Ascending aorta (tissue), 2 donors: ENCODE measurements at regions not wholly inside any gene's neighbourhood (a gene's known extent, or its start where the extent isn't known, plus 50 kb on each side); places are given as distances from the start of the nearest gene placed in this dataset.
A peak's percentile ranks its signal among the peaks of the same experiment; 100 is the strongest.

Experiments
- DNase-seq, 2 donors: peaks; one replicate each; pipeline ENCODE4 v3.0.0-alpha.2; 2019; ENCODE audit warnings: low spot score in 2 of 2
- H3K27ac ChIP-seq, 2 donors: fragments of 200-600 bp; sonication (generic); one replicate each; pipeline ENCODE4 v1.5.1; 2016 to 2017; ENCODE audit warnings: mild to moderate bottlenecking in 1 of 2
- H3K27me3 ChIP-seq: fragments of 200-600 bp; sonication (generic); one replicate; pipeline ENCODE4 v1.5.1; 2017
- H3K36me3 ChIP-seq, 2 donors: fragments of 200-600 bp; sonication (generic); one replicate each; pipeline ENCODE4 v1.5.1; 2016
- H3K4me1 ChIP-seq, 2 donors: fragments of 200-600 bp; sonication (generic); one replicate each; pipeline ENCODE4 v1.5.1; 2016 to 2017; ENCODE audit warnings: mild to moderate bottlenecking in 1 of 2
- H3K4me3 ChIP-seq, 2 donors: fragments of 200-600 bp; sonication (generic); one replicate each; pipeline ENCODE4 v1.5.1; 2016 to 2017; ENCODE audit warnings: mild to moderate bottlenecking in 1 of 2
- H3K9me3 ChIP-seq, 2 donors: fragments of 200-600 bp; sonication (generic); one replicate each; pipeline ENCODE4 v1.5.1; 2016
- intact Hi-C: fragments of 100-400 bp; cut with DNase I; formaldehyde crosslinking; loops from one replicate; pipeline ENCODE4 v1.15.1; 2023
- TF ChIP-seq, protein P1 (sequence below), 3 experiments: fragments of 200-600 bp in 2 of 3; fragments of 450-650 bp in 1 of 3; sonication (generic) in 2 of 3; IDR thresholded peaks; one replicate each; pipeline ENCODE4 v1.5.1; 2016 to 2019; ENCODE audit warnings: antibody characterized with exemption in 3 of 3, mild to moderate bottlenecking in 1 of 3, moderate library complexity in 1 of 3

DNA sequence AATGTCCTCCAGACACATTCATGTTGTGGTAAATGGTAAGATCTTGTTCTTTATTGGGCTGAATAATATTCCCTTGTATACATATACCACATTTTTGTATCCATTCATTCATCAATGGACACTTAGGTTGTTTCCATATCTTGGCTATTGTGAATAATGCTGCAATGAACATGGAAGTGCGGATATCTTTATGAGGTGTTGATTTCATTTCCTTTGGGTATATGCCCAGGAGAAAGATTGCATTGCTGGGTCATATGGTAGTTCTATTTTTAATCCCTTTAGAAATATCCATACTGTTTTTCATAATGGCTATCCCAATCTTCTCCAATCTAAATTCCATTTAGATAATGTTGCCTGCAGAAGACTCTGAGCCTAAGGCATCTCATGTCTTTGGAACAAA is 78.0 kb upstream of the TNC start:
- intact Hi-C loops = no loop called here
- H3K27ac ChIP-seq = no peak overlapping the region
- DNase-seq = no peak
- H3K9me3 ChIP-seq = no peaks in the 10 kb centered on the region
- H3K4me1 ChIP-seq = no peaks in the 10 kb centered on the region
- H3K27me3 ChIP-seq = no peaks in the 10 kb centered on the region
- TF ChIP-seq, protein P1, sequence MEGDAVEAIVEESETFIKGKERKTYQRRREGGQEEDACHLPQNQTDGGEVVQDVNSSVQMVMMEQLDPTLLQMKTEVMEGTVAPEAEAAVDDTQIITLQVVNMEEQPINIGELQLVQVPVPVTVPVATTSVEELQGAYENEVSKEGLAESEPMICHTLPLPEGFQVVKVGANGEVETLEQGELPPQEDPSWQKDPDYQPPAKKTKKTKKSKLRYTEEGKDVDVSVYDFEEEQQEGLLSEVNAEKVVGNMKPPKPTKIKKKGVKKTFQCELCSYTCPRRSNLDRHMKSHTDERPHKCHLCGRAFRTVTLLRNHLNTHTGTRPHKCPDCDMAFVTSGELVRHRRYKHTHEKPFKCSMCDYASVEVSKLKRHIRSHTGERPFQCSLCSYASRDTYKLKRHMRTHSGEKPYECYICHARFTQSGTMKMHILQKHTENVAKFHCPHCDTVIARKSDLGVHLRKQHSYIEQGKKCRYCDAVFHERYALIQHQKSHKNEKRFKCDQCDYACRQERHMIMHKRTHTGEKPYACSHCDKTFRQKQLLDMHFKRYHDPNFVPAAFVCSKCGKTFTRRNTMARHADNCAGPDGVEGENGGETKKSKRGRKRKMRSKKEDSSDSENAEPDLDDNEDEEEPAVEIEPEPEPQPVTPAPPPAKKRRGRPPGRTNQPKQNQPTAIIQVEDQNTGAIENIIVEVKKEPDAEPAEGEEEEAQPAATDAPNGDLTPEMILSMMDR (IDR thresholded peaks at IDR 0.05) = no peak
- H3K36me3 ChIP-seq = no peaks in the 10 kb centered on the region
- no peak overlapping the region for H3K4me3 ChIP-seq

DNA sequence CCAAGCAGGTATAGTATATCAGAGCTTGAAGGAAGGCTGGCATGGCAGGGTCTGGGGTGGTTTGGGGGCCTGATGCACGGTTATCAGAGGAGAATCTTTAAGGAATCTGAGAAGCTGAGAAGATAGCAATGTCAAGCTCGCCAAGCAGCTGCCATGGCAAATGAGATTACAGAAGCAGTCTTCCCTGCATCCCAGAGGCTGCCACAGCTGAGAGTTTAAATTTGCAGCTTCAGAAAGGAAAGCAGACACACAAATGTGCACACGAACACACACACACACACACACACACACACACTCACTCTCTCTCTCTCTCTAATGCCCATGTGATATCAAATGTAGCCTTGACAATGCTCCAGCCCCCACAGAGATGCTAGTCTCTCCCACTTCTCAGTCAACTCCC is 79.0 kb upstream of the TNC start:
- Histone ChIP-seq H3K27me3 (no peaks in the 10 kb centered on the region), H3K9me3 (no peaks in the 10 kb centered on the region)

DNA sequence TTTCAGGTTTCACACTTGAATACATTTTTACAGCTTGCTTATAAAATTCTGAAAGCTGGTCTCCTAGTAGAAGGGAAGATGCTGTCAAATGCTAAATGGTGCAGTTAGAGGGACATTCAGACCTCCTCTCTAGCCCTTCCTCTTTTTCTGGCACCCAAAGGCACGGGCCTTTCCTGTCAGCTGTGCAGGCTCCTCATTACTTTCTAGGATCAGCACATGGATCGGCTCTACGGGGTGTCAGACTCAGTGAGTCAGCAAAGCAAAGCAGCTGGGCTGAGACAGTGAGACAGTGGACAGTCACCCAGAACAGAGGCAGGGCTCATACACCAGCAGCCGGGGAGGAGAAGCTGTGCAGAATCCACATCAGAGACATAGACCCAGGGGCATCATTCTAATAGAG is 80.0 kb upstream of the TNC start:
- TF ChIP-seq, protein P1 (IDR thresholded peaks at IDR 0.05) = no peak
- H3K4me3 ChIP-seq = no peak overlapping the region
- H3K27me3 ChIP-seq = no peaks in the 10 kb centered on the region
- no peaks in the 10 kb centered on the region for H3K9me3 ChIP-seq
- peak in 1 of 2 donors; percentile 21 for DNase-seq
- no peaks in the 10 kb centered on the region for H3K4me1 ChIP-seq
- H3K27ac ChIP-seq = no peak overlapping the region
- no peaks in the 10 kb centered on the region for H3K36me3 ChIP-seq
- intact Hi-C loops = no loop called here

More for the DNA sequence above, 79.0 kb upstream of the TNC start:
- no peak overlapping the region for H3K4me3 ChIP-seq
- TF ChIP-seq, protein P1 (IDR thresholded peaks at IDR 0.05) = no peak
- no peaks in the 10 kb centered on the region for H3K36me3 ChIP-seq
- intact Hi-C loops = no loop called here
- no peaks in the 10 kb centered on the region for H3K4me1 ChIP-seq
- DNase-seq = no peak
- H3K27ac ChIP-seq = no peak overlapping the region

DNA sequence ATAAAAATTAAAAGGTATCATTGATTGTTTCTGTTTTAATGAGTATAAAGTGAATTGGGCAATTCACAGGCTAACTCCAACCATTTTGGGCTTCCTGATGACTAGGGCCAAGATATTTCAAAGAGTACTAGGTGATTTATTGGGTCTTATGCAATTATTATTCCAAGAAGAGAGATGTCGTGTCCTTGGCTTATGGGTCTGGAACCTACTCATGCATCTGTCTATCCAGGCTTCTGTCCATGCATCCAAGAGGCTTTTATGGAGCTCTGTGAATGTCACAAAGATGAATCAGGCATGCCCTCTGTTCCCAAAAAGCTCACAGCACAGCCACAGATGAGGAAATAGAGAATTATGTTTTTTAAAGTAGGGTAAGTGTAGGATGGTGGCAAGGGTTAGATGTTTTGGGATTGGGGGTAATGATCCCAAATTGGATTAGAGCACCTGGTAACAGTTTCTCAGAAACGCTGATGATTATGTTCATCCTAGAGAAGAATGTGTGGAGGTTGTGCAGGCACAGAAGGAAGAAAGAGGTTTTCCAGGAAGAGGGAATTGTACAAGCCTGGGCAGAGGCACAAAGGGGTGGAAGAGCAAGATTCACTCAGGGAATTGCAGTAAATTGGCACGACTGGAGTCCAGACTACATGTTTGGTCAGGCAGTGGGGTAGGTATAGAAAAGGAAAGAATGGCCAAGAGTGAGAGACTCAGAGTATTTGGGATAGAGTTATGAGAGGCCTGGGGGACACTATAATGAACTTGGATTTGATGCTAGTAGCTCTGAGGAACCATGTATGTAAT is 83.0 kb upstream of the TNC start:
- no peak overlapping the region for H3K4me3 ChIP-seq
- H3K27ac ChIP-seq = no peak overlapping the region
- H3K36me3 ChIP-seq = no peaks in the 10 kb centered on the region
- intact Hi-C loops = no loop called here
- no peaks in the 10 kb centered on the region for H3K27me3 ChIP-seq
- no peaks in the 10 kb centered on the region for H3K4me1 ChIP-seq
- no peaks in the 10 kb centered on the region for H3K9me3 ChIP-seq
- TF ChIP-seq, protein P1 (IDR thresholded peaks at IDR 0.05) = no peak
- no peak for DNase-seq

DNA sequence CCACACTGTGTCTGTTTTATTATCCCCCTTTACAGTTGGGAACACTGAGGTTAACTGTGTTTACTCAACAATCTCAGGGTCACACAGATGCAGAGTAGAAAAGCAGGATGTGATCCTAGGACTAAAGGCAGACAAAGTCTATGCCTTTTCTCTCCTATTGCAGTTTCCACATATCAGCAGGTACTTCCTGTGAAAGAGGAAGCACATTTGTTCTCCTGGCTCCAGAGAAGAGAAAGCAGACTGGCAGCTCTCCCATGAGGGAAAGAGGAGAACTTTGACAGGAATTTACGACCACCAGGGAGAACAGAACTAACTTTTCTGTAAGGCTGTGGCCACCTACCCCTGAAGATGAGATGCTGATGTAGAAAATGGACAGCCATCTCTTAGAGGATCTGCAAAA is 84.2 kb upstream of the TNC start:
- Histone ChIP-seq H3K9me3 (no peaks in the 10 kb centered on the region), H3K27me3 (no peaks in the 10 kb centered on the region), H3K27ac (no peak overlapping the region), H3K4me3 (no peak overlapping the region), H3K36me3 (no peaks in the 10 kb centered on the region), H3K4me1 (no peaks in the 10 kb centered on the region)
- DNase-seq = no peak
- TF ChIP-seq, protein P1 (IDR thresholded peaks at IDR 0.05) = no peak
- intact Hi-C loops = no loop called here
